HG03442 (cell line): ENCODE measurements at regions not wholly inside any gene's neighbourhood (a gene's known extent, or its start where the extent isn't known, plus 50 kb on each side); places are given as distances from the start of the nearest gene placed in this dataset.
"Not testable (repeated sequence)": the region's sequence is repeated elsewhere in the genome, so short reads cannot be mapped to it uniquely, and the experiment has no call there.

Experiments used
- ATAC-seq: cut with Tn5 transposase; IDR thresholded peaks from one replicate; pipeline ENCODE4 v1.9.1; 2021; ENCODE audit warnings: mild to moderate bottlenecking, moderate library complexity; ENCODE audit not compliant: unreplicated experiment

DNA sequence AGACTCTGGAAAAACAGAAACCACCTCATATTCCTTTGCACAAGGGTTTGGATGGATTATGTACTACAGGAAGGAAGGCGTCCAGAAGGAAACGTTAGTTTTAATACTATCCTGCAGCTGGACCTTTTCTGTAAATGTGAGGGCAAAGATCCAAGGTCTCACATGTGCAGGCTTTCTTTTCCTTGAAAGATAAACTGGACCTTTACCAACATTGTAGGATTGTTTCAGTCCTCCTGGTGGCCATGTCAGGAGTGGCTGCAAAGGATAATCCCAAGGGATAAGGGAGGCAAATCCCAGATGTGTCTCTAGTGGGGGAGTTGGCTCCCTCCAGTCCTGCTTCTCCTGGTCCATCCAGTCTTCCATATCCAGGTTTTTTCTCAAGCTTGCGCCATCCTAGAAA is 397.5 kb downstream of the HTR1A start:
- ATAC-seq = no peak

DNA sequence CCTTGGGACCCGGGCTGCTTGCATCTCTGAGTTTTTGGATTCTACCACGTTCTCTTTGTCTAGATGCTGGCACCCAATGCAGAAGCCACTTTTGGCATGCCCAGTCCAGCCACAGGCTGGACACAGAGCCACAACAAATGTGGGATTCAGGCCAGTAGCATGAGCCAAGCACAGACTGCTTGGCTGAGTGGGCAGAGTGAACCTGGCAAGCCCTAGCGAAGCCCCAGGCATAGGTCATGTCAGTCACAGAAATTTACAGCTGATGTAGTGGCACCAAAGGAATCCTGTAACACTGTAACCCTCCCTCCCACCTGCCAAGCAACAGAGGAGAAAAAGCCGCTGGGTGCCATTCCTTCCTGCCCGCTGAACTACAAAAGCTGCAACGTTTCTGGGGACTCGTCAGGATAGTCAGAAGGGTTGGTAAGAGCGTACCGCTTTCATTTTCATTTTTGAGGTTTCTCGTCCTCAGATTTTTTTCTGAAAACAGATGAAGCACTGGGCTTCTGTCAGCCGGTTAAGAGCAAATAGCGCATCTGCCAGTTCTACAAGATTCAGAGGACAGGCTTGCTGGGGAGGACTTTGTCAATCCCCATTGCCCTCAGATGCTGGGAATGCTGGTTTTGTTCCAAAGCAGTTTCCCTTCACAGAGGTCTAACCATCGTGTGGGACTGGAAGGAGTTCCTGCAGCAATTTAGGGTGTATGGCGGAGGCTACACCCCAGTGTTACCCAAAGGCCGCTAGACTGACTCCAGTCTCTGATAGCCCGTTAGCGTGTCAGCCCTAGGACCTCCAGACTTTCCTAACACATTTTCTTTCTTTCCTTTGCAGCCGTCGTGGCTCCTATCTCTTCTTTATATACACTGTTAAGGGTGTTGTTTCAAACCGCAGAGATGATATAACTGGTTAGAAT is 399.0 kb downstream of the HTR1A start:
- ATAC-seq = no peak

DNA sequence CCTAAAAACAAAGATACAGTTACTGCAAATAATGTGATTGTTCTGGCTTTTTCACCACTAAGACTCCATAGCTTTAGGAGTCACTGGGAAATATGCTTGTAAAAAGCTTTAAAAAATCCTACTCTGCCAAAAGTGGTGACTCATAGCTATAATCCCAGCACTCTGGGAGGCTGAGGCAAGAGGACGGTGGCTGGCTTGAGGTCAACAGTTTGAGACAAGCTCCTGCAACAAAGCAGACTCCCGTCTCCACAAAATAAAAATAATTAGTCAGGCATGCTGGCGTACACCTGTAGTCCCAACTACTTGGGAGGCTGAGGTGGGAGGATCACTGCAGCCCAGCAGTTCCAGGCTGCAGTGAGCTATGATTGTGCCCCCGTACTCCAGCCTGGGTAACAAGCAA is 406.4 kb downstream of the HTR1A start:
- no peak for ATAC-seq

DNA sequence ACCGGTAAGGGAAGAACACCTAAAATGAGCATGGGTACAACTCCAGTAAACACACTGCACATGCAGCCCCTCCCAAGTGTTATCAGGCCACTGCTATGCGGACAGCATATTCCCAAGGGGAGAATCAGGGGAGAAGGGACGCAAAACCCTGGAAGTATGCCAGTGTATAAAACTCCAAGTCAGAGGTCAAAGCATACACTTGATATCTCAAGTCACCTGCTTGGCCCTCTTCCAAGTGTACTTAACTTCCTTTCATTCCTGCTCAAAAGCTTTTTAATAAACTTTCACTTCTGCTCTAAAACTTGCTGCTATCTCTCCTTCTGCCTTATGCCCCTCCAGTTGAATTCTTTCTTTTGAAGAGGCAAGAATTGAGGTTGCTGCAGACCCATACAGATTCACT is 408.1 kb downstream of the HTR1A start:
- ATAC-seq = no peak

DNA sequence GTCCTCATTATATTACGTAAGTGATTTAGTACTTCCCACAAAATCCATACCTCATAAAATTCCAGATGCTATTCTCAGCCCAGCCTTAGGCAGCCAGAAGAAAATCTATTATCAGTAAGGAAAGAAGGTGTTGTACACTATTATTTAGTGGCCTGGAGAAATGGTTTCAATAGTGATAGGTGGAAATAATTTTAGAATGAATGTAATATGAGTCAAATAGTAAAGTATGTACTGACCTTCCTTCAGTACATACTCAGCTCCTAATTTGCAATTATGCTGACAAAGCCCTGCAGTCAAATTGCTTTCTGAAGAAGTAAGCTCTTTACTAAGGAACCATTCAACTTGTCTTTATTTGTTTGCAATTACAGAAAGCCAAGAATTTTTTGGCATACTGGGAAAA is 409.2 kb downstream of the HTR1A start:
- ATAC-seq = no peak

DNA sequence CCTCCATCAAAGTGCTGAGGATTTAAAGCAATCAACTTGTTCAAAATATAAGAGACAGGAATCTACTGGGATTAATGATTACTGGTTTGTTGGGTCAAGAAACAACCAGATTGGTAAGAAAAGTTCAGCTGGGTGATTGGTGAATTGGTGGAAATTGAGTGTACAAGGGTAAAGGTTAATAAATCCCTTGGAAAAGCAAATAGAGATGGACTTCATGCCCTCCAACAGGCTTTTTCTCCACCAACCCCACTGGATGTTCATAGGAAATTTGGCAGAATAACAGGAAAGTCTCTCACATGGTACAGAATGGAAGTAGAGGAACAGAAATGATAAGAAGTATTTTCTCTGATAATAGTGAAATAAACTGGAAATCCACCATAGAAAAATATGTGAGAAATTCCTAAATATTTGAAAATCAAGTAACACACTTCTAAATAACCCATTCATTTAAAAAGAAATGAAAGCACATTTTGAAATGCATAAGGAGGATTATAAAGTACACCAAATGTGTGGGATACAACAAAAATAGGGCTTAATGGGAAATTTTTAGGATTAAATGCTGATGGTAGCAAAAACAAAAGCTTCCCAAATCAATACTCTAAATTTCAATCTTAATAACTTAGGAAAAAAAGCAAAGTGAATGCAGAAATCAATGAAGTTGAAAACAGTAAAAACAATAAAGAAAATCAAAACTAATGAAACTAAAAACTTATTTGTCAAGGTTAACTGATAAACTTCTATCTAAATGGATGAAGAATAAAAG is 426.2 kb downstream of the HTR1A start:
- ATAC-seq = no peak

DNA sequence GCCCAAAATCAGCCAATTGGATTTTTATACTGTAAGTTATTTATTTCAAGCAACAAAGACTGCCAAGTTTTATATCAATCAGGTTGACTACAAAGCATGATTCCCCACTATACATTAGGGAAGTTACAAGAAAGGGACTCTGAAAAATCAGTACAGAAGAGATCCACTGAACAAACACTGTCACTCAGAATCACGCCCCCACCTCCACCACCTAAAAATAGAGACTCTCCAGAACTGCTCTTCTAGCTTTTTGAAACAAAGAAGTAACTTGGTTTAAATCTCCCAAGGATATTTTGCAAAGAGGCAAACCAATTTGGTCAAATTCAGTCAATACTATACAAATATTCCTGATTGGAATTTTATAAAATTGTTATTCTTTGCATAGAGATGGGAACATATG is 438.0 kb downstream of the HTR1A start:
- no peak for ATAC-seq

DNA sequence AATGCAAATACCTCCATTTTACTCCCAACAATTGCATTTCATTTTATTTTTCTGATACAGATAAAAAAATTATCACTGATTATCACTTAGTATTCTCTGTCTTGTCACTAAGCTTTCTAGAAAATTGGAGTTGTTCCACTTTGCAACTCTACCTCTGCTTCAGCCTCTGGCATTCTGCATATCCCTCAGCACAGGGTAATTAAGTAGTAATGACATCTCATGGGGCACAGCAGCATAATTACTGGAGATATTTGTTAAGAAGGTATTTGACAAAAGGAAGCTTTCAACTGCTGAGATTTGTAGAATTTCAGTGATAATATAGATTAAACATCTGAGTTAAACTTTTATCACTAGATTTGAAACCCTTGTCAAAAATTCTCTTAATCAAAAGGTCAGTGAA is 446.2 kb downstream of the HTR1A start:
- no peak for ATAC-seq

DNA sequence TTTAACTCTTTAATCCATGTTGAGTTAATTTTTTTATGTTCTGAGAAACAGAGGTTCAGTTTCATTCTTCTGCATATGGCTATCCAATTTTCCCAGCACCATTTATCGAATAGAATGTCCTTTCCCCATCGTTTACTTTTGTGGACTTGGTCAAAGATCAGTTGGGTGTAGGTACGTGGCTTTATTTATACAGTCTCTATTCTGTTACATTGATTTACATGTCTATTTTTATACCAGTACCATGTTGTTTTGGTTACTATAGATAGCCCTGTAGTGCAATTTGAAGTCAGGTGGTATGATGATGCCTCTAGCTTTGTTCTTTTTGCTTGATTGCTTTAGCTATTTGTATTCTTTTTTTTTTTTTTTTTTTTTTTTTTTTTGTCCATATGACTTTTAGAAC is 462.0 kb downstream of the HTR1A start:
- no peak for ATAC-seq

DNA sequence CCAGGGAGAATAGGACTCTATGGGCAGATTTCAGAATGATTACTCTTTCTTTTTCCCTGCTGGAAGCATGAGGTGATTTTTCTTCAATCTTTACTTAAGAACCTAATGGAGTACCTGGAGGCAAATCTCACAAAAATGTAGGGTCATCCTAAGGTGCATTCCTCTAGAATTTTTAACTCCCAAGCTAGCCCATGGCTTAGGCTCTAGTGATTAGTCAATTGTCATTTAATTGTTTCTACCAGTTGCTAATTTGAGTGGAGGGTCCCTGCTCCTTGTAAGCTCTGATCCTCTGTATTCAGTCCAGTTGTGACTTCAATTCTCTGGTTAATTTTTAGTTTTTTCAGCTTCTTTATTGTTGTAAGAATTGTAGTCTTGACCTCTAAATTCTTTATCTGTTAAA is 467.0 kb downstream of the HTR1A start:
- no peak for ATAC-seq

DNA sequence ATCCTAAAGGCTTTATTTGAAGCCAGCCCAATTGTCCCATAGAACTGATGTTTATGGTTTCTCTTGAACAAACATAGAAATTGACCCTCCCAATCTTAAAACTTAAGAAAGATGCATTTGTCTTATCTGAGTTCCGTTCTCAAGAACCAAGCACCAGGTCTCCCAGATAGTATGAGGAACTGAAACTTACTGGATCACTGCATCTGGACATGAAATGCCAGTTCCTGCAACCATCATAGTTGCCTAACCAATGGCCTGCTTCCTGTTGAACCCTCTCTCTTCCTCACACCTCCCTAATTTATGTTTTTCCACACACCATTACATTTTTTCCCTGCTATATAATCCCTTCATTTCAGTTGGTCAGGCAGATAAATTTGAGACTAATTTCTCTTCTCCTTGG is 478.9 kb downstream of the HTR1A start:
- no peak for ATAC-seq

DNA sequence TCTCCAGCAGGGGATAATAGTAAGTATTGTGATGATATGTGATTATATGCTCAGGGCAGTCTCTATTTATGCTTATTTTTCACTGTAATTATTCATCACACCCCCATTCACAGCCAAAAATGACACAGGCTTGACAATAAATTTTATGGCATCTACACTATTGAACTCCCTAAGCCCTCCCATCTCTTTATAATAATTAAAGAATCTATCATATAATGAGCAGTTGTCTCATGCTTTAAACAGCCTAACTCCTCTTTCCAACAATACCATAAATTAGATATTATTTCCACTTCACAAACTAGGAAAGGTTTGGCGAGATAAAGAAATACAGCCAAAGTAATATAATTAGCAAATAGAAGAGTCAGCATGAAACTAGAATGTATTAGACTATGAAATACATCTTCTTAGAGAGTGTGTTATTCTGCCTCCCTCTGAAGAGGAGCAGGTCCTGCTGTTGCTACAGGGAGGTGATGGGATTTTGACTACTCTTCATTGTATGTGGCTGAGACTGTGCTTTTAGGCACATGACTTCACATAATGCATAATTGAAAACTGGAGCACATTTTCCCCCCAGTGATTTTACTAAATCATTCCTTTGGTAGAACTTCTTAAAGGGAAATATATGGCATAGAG is 488.8 kb downstream of the HTR1A start:
- no peak for ATAC-seq

DNA sequence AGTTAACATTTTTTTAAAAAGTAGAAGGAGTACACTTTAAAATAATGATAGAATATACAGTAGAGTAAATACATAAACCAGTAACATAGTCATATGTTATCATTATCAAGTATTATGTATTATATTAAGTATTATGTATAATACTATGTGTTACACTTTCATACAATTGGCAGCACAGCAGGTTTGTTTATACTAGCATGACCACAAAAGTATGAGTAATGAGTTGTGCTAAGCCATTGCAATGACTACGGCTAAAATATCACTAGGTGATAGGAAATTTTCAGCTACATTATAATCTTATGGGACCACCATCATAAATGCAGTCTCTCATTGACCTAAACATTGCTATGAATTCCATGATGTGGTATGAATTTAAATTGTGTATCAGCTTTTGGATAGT is 506.0 kb downstream of the HTR1A start:
- ATAC-seq = no peak

DNA sequence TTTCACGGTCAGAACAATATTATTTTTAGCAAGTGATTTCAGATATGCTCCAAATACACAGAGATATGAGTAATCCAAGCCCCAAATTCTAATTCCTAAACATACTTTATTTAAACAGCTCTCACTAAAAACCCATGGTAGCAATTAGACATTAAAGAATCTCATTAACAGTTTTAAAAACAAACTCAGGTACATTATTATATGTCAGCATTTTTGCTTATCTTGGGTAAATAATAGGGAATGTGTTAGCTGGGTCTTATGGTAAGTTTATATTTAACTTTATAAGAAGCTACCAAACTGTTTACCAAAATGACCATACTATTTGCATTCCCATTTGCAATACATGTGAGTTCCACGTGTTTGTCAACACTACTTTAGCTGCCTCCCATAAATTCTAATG is 511.1 kb downstream of the HTR1A start:
- ATAC-seq = no peak

DNA sequence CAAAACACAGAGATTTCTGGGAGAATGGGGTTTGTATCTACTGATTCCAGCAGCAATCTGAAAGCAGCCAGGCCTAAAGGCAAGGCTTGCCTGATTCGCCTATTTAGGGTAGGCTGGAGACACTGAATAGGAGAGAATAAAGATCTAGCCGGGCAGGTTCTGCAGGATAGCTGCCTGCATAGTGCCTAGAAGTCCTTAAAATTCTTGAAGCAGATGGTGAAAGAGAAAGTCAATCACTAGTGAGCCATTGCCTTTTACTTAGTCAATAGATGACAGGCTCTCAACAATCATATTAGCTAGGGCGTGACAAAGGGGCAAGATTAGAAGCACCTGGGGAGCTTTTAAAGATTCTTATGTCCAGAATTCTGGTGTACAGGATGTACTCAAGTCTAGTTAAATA is 522.7 kb downstream of the HTR1A start:
- ATAC-seq = no peak

DNA sequence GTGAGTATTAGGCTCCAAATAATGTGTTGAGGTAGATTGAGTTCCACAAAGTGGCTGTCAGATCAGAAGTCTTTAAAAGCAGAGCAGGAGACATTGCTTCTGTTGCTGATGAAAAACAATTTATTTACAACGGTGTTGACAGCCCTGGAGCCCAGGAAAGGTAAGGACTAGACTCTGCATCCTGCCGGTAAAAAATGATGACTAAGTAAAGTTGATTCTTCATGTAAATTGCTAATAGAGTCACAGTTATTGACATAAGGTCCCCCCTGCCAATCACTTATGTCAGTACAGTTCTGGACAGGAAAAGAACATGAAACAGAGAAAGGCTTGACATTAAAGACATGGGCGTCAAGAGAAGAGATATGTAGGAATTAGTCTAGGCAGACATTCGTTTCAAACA is 552.5 kb downstream of the HTR1A start:
- ATAC-seq = no peak

DNA sequence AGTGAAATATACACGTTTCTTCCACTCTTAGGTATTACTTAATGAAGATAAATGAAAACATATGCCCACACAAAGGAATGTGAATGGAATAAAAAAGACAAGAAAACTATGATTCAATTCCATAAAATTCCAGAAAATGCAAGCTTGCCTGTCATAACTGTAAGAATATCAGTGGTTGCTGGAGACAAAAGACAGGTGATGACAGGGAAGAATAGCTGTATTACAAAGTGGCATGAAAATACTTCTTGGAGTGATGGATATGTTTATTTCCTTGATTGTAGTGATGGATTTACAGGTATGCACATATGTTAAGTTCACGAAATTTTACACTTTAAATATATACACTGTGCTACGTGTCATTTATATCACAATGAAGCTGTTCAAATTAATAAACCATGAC is 553.3 kb downstream of the HTR1A start:
- ATAC-seq = no peak

DNA sequence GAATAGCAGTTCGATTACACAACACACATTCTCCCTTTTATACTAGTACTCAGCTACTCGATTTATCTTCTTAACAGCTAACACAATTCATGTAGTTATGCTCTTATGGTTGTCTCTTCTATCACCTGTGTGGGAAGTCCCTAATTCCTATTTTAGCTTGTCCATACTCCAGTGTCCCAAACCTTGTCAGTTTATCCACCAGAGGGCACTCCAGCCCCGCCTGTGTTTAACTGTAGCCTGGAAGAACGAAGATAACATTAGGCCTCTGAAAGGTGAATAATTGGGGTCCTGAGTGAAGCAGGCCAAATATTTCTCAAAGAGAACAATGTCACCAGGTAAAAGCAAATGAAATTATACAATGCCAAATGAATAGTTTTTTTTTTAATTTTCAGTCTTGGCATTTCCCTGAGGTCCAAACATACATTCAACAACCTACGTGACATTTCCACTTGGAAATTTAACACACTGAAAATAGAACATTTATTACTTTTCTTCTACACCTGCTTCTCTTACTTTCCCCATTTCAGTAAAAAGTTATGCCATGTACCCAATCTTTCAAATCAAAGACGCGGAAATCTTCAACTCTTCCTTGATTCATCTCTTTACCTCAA is 560.7 kb downstream of the HTR1A start:
- ATAC-seq = peak; percentile 93

DNA sequence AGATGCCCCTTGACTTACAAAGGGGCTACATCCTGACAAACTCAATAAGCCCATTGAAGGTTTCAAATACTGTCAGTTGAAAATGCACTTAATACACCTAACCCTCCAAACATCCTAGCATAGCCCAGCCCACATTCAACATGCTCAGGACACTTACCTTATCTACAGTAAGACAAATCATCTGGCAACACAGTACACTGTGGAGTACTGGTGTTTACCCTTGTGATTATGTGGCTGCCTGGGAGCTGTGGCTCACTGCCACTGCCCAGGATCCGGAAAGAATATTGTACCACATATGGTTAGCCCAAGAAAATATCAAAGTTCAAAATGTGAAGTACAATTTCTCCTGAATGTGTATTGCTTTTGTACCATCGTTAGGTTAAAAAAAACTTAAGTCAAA is 562.2 kb downstream of the HTR1A start:
- ATAC-seq = no peak

DNA sequence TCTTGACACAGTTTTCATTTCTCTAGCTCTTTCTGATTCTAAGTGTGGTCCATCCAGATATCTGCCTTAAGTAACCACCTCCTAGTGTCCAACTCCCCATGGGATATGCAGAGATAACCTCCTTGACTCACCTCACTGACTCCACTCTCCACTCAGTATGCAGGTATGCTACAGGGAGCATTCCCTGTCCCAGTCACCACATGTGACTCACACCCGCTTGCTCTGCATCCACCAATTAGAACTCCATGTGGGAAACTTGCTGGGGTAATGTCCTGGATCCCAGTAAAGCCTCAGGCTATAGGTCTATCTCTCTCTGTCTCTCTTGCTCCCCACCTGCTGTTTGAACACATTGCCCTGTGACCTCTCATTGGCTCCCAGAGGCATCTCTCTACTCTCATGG is 563.9 kb downstream of the HTR1A start:
- ATAC-seq = no peak

DNA sequence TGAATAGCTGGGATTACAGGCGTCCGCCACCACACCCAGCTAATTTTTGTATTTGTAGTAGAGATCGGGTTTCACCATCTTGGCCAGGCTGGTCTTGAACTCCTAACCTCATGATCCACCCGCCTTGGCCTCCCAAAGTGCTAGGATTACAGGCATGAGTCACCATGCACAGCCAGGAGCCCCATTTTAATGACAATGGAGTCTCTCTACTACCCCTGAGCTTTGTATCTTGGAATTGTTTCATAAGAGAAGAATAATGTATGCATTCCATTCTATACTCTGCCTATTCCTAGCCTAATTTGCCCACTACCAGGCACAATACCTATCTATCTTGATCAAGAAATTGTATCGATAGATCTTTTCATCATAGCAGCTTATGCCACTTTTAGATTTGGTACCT is 574.1 kb downstream of the HTR1A start:
- ATAC-seq = not testable (repeated sequence)
